Activated naive CD4-positive, alpha-beta T cell treated with anti-CD3 and anti-CD28 coated beads, Interleukin-2, amount 50 U/mL, for 16 hours (primary cell): ENCODE measurements at regions not wholly inside any gene's neighbourhood (a gene's known extent, or its start where the extent isn't known, plus 50 kb on each side); places are given as distances from the start of the nearest gene placed in this dataset.
"Not testable (repeated sequence)": the region's sequence is repeated elsewhere in the genome, so short reads cannot be mapped to it uniquely, and the experiment has no call there.

ENCODE experiments used
- DNase-seq: peaks from one replicate; pipeline ENCODE4 v3.0.0-alpha.2; 2020

GRCh38 chrX:129158505-129158904, 364.8 kb downstream of the SMARCA1 start:
- DNase-seq: no peak

- no peak for DNase-seq
Measured at GRCh38 chrX:129145840-129146272, 377.4 kb downstream of the SMARCA1 start.

- DNase-seq: no peak
Measured at GRCh38 chrX:129145385-129145784, 377.9 kb downstream of the SMARCA1 start.

GRCh38 chrX:129144172-129145038, 378.9 kb downstream of the SMARCA1 start:
- no peak for DNase-seq

GRCh38 chrX:129139837-129140598, 383.3 kb downstream of the SMARCA1 start:
- DNase-seq: no peak

GRCh38 chrX:129125122-129125914, 398.0 kb downstream of the SMARCA1 start:
- DNase-seq: no peak

- no peak for DNase-seq
Measured at GRCh38 chrX:129123795-129124194, 399.5 kb downstream of the SMARCA1 start.

GRCh38 chrX:129116676-129117470, 406.4 kb downstream of the SMARCA1 start:
- no peak for DNase-seq

- no peak for DNase-seq
Measured at GRCh38 chrX:129115935-129116334, 407.4 kb downstream of the SMARCA1 start.

GRCh38 chrX:129115104-129115503, 408.2 kb downstream of the SMARCA1 start:
- no peak for DNase-seq

GRCh38 chrX:129111081-129111798, 412.1 kb downstream of the SMARCA1 start:
- no peak for DNase-seq

- DNase-seq: no peak
Measured at GRCh38 chrX:129108936-129109335, 414.4 kb downstream of the SMARCA1 start.

- DNase-seq: no peak
Measured at GRCh38 chrX:129099207-129099606, 424.1 kb downstream of the SMARCA1 start.

- DNase-seq: no peak
Measured at GRCh38 chrX:129097668-129098067, 425.6 kb downstream of the SMARCA1 start.

GRCh38 chrX:129093706-129094105, 429.6 kb downstream of the SMARCA1 start:
- DNase-seq: no peak

- DNase-seq: no peak
Measured at GRCh38 chrX:129092757-129093156, 430.5 kb downstream of the SMARCA1 start.

GRCh38 chrX:129092242-129092641, 431.0 kb downstream of the SMARCA1 start:
- DNase-seq: no peak

- DNase-seq: no peak
Measured at GRCh38 chrX:129091097-129091496, 432.2 kb downstream of the SMARCA1 start.

- DNase-seq: no peak
Measured at GRCh38 chrX:129086802-129087201, 436.5 kb downstream of the SMARCA1 start.

GRCh38 chrX:129084291-129084690, 439.0 kb downstream of the SMARCA1 start:
- DNase-seq: not testable (repeated sequence)

- no peak for DNase-seq
Measured at GRCh38 chrX:129077424-129078170, 445.7 kb downstream of the SMARCA1 start.
